MM.1S (cell line): ENCODE measurements at regions not wholly inside any gene's neighbourhood (a gene's known extent, or its start where the extent isn't known, plus 50 kb on each side); places are given as distances from the start of the nearest gene placed in this dataset.
"Not testable (repeated sequence)": the region's sequence is repeated elsewhere in the genome, so short reads cannot be mapped to it uniquely, and the experiment has no call there.

Source experiments
- DNase-seq: peaks from one replicate; pipeline ENCODE4 v3.0.0-alpha.2; 2015
- H2AFZ ChIP-seq: fragments of 300-600 bp; sonication (generic); 2 replicates; pipeline ENCODE4 v1.6.0; 2016; ENCODE audit warnings: antibody characterized with exemption, low read length
- H3F3A ChIP-seq: fragments of 300-600 bp; sonication (generic); 2 replicates; pipeline ENCODE4 v1.6.1; 2016; ENCODE audit warnings: mild to moderate bottlenecking, antibody characterized with exemption, low read length, moderate library complexity, mixed read lengths; ENCODE audit not compliant: insufficient read depth
- H3K27ac ChIP-seq: fragments of 300-600 bp; sonication (generic); 2 replicates; pipeline ENCODE4 v1.5.1; 2016; ENCODE audit warnings: mild to moderate bottlenecking, low read length
- H3K27me3 ChIP-seq: fragments of 300-600 bp; sonication (generic); replicated peaks from 2 replicates; pipeline ENCODE4 v1.6.0; 2016; ENCODE audit warnings: low read length; ENCODE audit not compliant: insufficient read depth
- H3K36me3 ChIP-seq: fragments of 300-600 bp; sonication (generic); replicated peaks from 2 replicates; pipeline ENCODE4 v1.6.1; 2016; ENCODE audit warnings: mild to moderate bottlenecking, low read length, mixed read lengths; ENCODE audit not compliant: insufficient read depth
- H3K4me1 ChIP-seq: fragments of 300-600 bp; sonication (generic); 2 replicates; pipeline ENCODE4 v1.6.1; 2016; ENCODE audit warnings: low read length, mixed read lengths
- H3K4me2 ChIP-seq: fragments of 300-600 bp; sonication (generic); 2 replicates; pipeline ENCODE4 v1.6.0; 2016; ENCODE audit warnings: low read depth, low read length
- H3K4me3 ChIP-seq: fragments of 300-600 bp; sonication (generic); 2 replicates; pipeline ENCODE4 v1.5.1; 2016; ENCODE audit warnings: low read length, mixed read lengths
- H3K79me2 ChIP-seq: fragments of 300-600 bp; sonication (generic); 2 replicates; pipeline ENCODE4 v1.6.1; 2016; ENCODE audit warnings: mixed run types, low read length, mixed read lengths
- H3K9ac ChIP-seq: fragments of 300-600 bp; sonication (generic); 2 replicates; pipeline ENCODE4 v1.6.1; 2016; ENCODE audit warnings: low read length, mixed read lengths
- H3K9me2 ChIP-seq: fragments of 300-600 bp; sonication (generic); replicated peaks from 2 replicates; pipeline ENCODE4 v1.6.1; 2016; ENCODE audit warnings: mild to moderate bottlenecking, low read length, mixed read lengths; ENCODE audit not compliant: insufficient read depth
- H3K9me3 ChIP-seq: fragments of 300-600 bp; sonication (generic); replicated peaks from 2 replicates; pipeline ENCODE4 v1.6.1; 2016; ENCODE audit warnings: mild to moderate bottlenecking, low read length, mixed read lengths; ENCODE audit not compliant: insufficient read depth
- H4K20me1 ChIP-seq: fragments of 300-600 bp; sonication (generic); 2 replicates; pipeline ENCODE4 v1.6.1; 2016; ENCODE audit warnings: mild to moderate bottlenecking, low read length, moderate library complexity, mixed read lengths; ENCODE audit not compliant: insufficient read depth
- CTCF ChIP-seq: fragments of 300-600 bp; sonication (generic); IDR thresholded peaks from 2 replicates; pipeline ENCODE4 v1.5.1; 2016; ENCODE audit warnings: antibody characterized with exemption, low read length, mixed read lengths
- EZH2 ChIP-seq: fragments of 300-600 bp; sonication (generic); optimal IDR thresholded peaks from 2 replicates; pipeline ENCODE3; 2017; ENCODE audit warnings: low read depth, mild to moderate bottlenecking, antibody characterized with exemption, low read length, mixed read lengths
- EZH2phosphoT487 ChIP-seq: fragments of 300-600 bp; sonication (generic); IDR thresholded peaks from 2 replicates; pipeline ENCODE4 v1.6.1; 2018; ENCODE audit warnings: antibody characterized with exemption, low read length

GRCh38 chr10:22105270-22105669 lies 101.7 kb upstream of the DNAJC1 start:
- no peak overlapping the region for H3K4me2 ChIP-seq

GRCh38 chr10:22103701-22104470 lies 100.4 kb upstream of the DNAJC1 start:
- TF ChIP-seq EZH2 (no peak), CTCF (peak; percentile 22; the same call in 1 of the 2 replicates)
- Histone ChIP-seq H3K9me2 (no peaks in the 10 kb centered on the region), H3F3A (no peaks in the 10 kb centered on the region), H3K27me3 (no peaks in the 10 kb centered on the region), H3K9ac (no peak overlapping the region), H3K4me2 (no peak overlapping the region), H4K20me1 (no peaks in the 10 kb centered on the region), H3K4me1 (no peaks in the 10 kb centered on the region), H3K36me3 (no peaks in the 10 kb centered on the region), H3K9me3 (no peaks in the 10 kb centered on the region), H3K27ac (no peak overlapping the region), H3K4me3 (no peak overlapping the region), H3K79me2 (no peaks in the 10 kb centered on the region), H2AFZ (no peak overlapping the region)
- no peak for DNase-seq

More at GRCh38 chr10:22105270-22105669, 101.7 kb upstream of the DNAJC1 start:
- Histone ChIP-seq H3K36me3 (no peaks in the 10 kb centered on the region), H3K9me3 (no peaks in the 10 kb centered on the region), H3K27ac (no peak overlapping the region), H3K9me2 (no peaks in the 10 kb centered on the region), H4K20me1 (no peaks in the 10 kb centered on the region), H3K4me1 (no peaks in the 10 kb centered on the region), H3K27me3 (no peaks in the 10 kb centered on the region), H3K9ac (no peak overlapping the region), H2AFZ (no peak overlapping the region), H3F3A (no peaks in the 10 kb centered on the region), H3K79me2 (no peaks in the 10 kb centered on the region), H3K4me3 (no peak overlapping the region)
- DNase-seq = no peak
- no peak for TF ChIP-seq EZH2
- no peak for TF ChIP-seq CTCF
- no peak for TF ChIP-seq EZH2phosphoT487

GRCh38 chr10:22097696-22098095 lies 94.2 kb upstream of the DNAJC1 start:
- no peaks in the 10 kb centered on the region for H3K79me2 ChIP-seq
- TF ChIP-seq EZH2phosphoT487 = no peak
- no peak for TF ChIP-seq CTCF
- no peak for TF ChIP-seq EZH2

GRCh38 chr10:22091260-22091659 lies 87.7 kb upstream of the DNAJC1 start:
- not testable (repeated sequence) for H3K9me3 ChIP-seq, H3K36me3 ChIP-seq, H2AFZ ChIP-seq, H3K4me1 ChIP-seq, H3K9me2 ChIP-seq, H3K27me3 ChIP-seq, DNase-seq, H3K79me2 ChIP-seq, H4K20me1 ChIP-seq, H3K4me2 ChIP-seq, H3K27ac ChIP-seq, H3K4me3 ChIP-seq, H3F3A ChIP-seq, H3K9ac ChIP-seq

More at GRCh38 chr10:22097696-22098095, 94.2 kb upstream of the DNAJC1 start:
- Histone ChIP-seq H3K4me1 (no peaks in the 10 kb centered on the region), H3K9me3 (no peaks in the 10 kb centered on the region), H4K20me1 (no peaks in the 10 kb centered on the region), H3F3A (no peaks in the 10 kb centered on the region), H3K4me3 (no peak overlapping the region), H3K4me2 (no peak overlapping the region), H3K9ac (no peak overlapping the region), H3K9me2 (no peaks in the 10 kb centered on the region), H2AFZ (no peak overlapping the region), H3K27me3 (no peaks in the 10 kb centered on the region), H3K27ac (no peak overlapping the region), H3K36me3 (no peaks in the 10 kb centered on the region)
- no peak for DNase-seq
